H1 (cell line): ENCODE measurements at regions not wholly inside any gene's neighbourhood (a gene's known extent, or its start where the extent isn't known, plus 50 kb on each side); places are given as distances from the start of the nearest gene placed in this dataset.

Experiments used
- ASH2L ChIP-seq: fragments of 200-600, 300-600 bp; sonication (generic); IDR thresholded peaks from one replicate; pipeline ENCODE4 v1.7.1; 2017; ENCODE audit warnings: low read length
- POLR2AphosphoS5 ChIP-seq: IDR thresholded peaks from 2 replicates; pipeline ENCODE4 v1.6.1; 2011; ENCODE audit warnings: low read depth, low read length

DNA sequence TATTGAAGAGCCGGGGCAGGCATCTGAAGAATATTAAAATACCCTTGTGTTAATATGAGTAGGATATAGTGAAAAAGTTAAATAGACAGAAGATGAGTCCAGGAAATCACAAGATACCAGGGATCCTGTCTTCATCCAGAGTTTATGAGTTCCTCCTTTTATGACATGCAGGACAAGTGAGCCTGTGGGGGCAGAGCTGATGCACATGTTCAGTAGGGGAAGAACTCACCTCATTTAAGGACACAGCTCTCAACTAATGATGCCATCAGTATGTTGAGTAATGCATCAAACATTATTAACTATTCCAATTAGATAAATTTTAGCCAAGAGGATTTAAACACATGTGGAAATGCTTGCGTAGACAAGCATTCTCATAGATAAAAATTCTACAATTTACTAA, 435.8 kb upstream of the AKR1E2 start:
- TF ChIP-seq ASH2L: no peak
- TF ChIP-seq POLR2AphosphoS5: no peak
